ENCODE measurements at regions not wholly inside any gene's neighbourhood (a gene's known extent, or its start where the extent isn't known, plus 50 kb on each side); places are given as distances from the start of the nearest gene placed in this dataset.

DNA sequence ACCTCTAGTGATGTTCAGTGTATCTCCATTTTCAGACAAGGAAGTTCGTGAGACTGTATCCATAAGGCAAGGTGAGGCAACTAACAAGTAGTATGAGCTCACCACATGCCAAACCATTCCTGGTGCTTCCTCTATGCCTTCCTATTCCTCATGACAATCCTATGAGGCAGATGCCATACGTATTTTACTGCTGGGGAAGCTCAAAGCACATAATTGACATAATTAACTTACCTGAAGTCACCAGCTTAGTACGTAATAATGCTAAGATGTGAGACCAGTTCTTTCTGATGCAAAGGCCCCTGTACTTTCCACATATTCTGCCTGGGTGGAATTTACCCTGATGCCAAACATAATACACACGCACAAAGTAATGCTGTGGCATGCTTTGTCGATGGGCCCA, 83.6 kb upstream of the NFIA start:
- no peak for TF ChIP-seq EZH2 (IDR thresholded peaks at IDR 0.05; ENCODE audit: borderline replicate concordance, low read depth, low read length, poor library complexity, severe bottlenecking)
- TF ChIP-seq, protein P1, sequence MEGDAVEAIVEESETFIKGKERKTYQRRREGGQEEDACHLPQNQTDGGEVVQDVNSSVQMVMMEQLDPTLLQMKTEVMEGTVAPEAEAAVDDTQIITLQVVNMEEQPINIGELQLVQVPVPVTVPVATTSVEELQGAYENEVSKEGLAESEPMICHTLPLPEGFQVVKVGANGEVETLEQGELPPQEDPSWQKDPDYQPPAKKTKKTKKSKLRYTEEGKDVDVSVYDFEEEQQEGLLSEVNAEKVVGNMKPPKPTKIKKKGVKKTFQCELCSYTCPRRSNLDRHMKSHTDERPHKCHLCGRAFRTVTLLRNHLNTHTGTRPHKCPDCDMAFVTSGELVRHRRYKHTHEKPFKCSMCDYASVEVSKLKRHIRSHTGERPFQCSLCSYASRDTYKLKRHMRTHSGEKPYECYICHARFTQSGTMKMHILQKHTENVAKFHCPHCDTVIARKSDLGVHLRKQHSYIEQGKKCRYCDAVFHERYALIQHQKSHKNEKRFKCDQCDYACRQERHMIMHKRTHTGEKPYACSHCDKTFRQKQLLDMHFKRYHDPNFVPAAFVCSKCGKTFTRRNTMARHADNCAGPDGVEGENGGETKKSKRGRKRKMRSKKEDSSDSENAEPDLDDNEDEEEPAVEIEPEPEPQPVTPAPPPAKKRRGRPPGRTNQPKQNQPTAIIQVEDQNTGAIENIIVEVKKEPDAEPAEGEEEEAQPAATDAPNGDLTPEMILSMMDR (conservative IDR thresholded peaks at IDR 0.05; ENCODE audit: low read depth, low read length): no peak

Measured in A673 (cell line).